Smooth muscle cell (in vitro differentiated cells): ENCODE measurements at regions not wholly inside any gene's neighbourhood (a gene's known extent, or its start where the extent isn't known, plus 50 kb on each side); places are given as distances from the start of the nearest gene placed in this dataset. TPM values are rescaled to one million over a fixed set of nuclear protein-coding genes. Genes with fewer than 3 reads are reported as not detected.

Experiments
- DNase-seq: peaks from one replicate; lab custom pipeline; 2025; ENCODE audit not compliant: unreplicated experiment; lab: John Stamatoyannopoulos, UW
- H2AFZ ChIP-seq: fragments of 200-600 bp; sonication (generic); 2 replicates; pipeline ENCODE4 v1.6.0; 2016; ENCODE audit warnings: antibody characterized with exemption, low read depth, mild to moderate bottlenecking
- H3F3A ChIP-seq: fragments of 200-600 bp; sonication (generic); 2 replicates; pipeline ENCODE4 v1.6.0; 2017; ENCODE audit warnings: antibody characterized with exemption, low read depth
- H3K27ac ChIP-seq: fragments of 200-600 bp; sonication (generic); 2 replicates; pipeline ENCODE4 v1.5.1; 2016; ENCODE audit warnings: low read depth, mild to moderate bottlenecking
- H3K27me3 ChIP-seq: fragments of 200-600 bp; sonication (generic); 2 replicates; pipeline ENCODE4 v1.6.1; 2016; ENCODE audit warnings: low read depth, mild to moderate bottlenecking
- H3K36me3 ChIP-seq: fragments of 200-600 bp; sonication (generic); 2 replicates; pipeline ENCODE4 v1.5.1; 2016; ENCODE audit warnings: low read depth
- H3K4me1 ChIP-seq: fragments of 200-600 bp; sonication (generic); 2 replicates; pipeline ENCODE4 v1.5.1; 2016; ENCODE audit warnings: low read depth
- H3K4me2 ChIP-seq: fragments of 200-600 bp; sonication (generic); 2 replicates; pipeline ENCODE4 v1.6.0; 2016; ENCODE audit warnings: mild to moderate bottlenecking
- H3K4me3 ChIP-seq: fragments of 200-600 bp; sonication (generic); 2 replicates; pipeline ENCODE4 v1.5.1; 2016; ENCODE audit warnings: mild to moderate bottlenecking
- H3K79me2 ChIP-seq: fragments of 200-600 bp; sonication (generic); 2 replicates; pipeline ENCODE4 v1.6.0; 2016; ENCODE audit warnings: low read depth, mild to moderate bottlenecking
- H3K9ac ChIP-seq: fragments of 200-600 bp; sonication (generic); 2 replicates; pipeline ENCODE4 v1.6.0; 2016; ENCODE audit warnings: low read depth
- H3K9me3 ChIP-seq: fragments of 200-600 bp; sonication (generic); replicated peaks from 2 replicates; pipeline ENCODE4 v1.5.1; 2016; ENCODE audit warnings: low read depth
- H4K20me1 ChIP-seq: fragments of 200-600 bp; sonication (generic); 2 replicates; pipeline ENCODE4 v1.6.0; 2016; ENCODE audit warnings: low read depth
- CTCF ChIP-seq: fragments of 200-600 bp; sonication (generic); IDR thresholded peaks from 2 replicates; pipeline ENCODE4 v1.5.1; 2017; ENCODE audit warnings: borderline replicate concordance, mild to moderate bottlenecking, antibody characterized with exemption; ENCODE audit not compliant: insufficient read depth, poor library complexity, severe bottlenecking
- WGBS: methylation state at CpG from one replicate; pipeline ENCODE4 v1.1.7; 2016; ENCODE audit warnings: low lambda C conversion rate; 5-methylcytosine and 5-hydroxymethylcytosine counted together
- microRNA-seq: library from miRNA; unstranded; fragments of <30 nt; microRNA quantifications from one replicate; pipeline ENCODE4, GENCODE V29; 2016; ENCODE audit warnings: borderline number of aligned reads
- small RNA-seq: library from RNA; depleted of rRNA; stranded (forward); fragments of <200 nt; gene quantifications from one replicate; pipeline ENCODE3, GENCODE V24; 2014

GRCh38 chrX:108811891-108812290 lies 75.5 kb upstream of the IRS4 start:
- no peak overlapping the region for H2AFZ ChIP-seq
- no peak overlapping the region for H3K4me3 ChIP-seq
- H3K9ac ChIP-seq = no peak overlapping the region
- TF ChIP-seq CTCF = no peak
- DNase-seq = no peak
- no peaks in the 10 kb centered on the region for H3K36me3 ChIP-seq
- H3K79me2 ChIP-seq = no peaks in the 10 kb centered on the region
- no peak overlapping the region for H3K27ac ChIP-seq
- no peaks in the 10 kb centered on the region for H4K20me1 ChIP-seq
- H3K9me3 ChIP-seq = no peaks in the 10 kb centered on the region
- H3K27me3 ChIP-seq = no peaks in the 10 kb centered on the region
- no peak overlapping the region for H3K4me2 ChIP-seq
- H3K4me1 ChIP-seq = no peaks in the 10 kb centered on the region
- no peaks in the 10 kb centered on the region for H3F3A ChIP-seq

GRCh38 chrX:108795240-108795639 lies 58.9 kb upstream of the IRS4 start:
- TF ChIP-seq CTCF = no peak
- DNase-seq = no peak
- Histone ChIP-seq H3K36me3 (no peaks in the 10 kb centered on the region), H3F3A (no peaks in the 10 kb centered on the region), H3K27ac (no peak overlapping the region), H3K4me3 (no peak overlapping the region), H3K9ac (no peak overlapping the region), H3K9me3 (no peaks in the 10 kb centered on the region), H2AFZ (no peak overlapping the region), H3K79me2 (no peaks in the 10 kb centered on the region), H3K4me1 (no peaks in the 10 kb centered on the region), H3K27me3 (no peaks in the 10 kb centered on the region), H3K4me2 (no peak overlapping the region), H4K20me1 (no peaks in the 10 kb centered on the region)
- WGBS = 94% methylated on average over 3 of the region's 3 CpGs

Small RNAs in the stretch of these regions (microRNA-seq; reads per million reads assigned to microRNA genes)
- gene MIR6087 = 3.5 reads per million

Small RNAs in the stretch of these regions (small RNA-seq; reads per million reads assigned to genes)
- 0.32 reads per million, percentile 7 among the genes with 10 or more reads in this experiment for gene MIR6087
- not detected for gene RNU6-309P
